ENCODE measurements at regions not wholly inside any gene's neighbourhood (a gene's known extent, or its start where the extent isn't known, plus 50 kb on each side); places are given as distances from the start of the nearest gene placed in this dataset.

DNA sequence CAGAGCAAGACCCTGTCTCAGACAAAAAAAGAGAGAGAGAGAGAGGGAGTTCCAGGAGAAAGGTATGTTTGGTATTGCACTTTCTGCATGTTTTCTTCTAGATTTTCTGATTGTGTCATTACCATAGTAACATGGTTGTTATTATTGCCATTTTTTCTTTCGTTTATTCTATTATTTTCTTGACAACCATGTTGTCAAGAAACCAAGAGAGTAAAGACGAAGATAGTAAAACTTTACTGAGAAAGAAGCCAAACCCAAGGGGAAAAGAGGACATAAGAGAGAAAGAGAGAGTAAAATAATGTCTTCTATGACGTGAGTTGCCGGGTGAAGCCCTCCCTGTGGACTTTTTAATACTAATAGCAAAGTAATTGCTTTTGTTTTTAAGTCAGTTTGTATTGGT is 1186.0 kb upstream of the SEL1L start:
- Histone ChIP-seq H3K4me3 (no peak overlapping the region), H3K4me1 (replicated peaks) (no peaks in the 10 kb centered on the region), H3K27me3 (replicated peaks; ENCODE audit: insufficient read depth) (no peaks in the 10 kb centered on the region), H3K27ac (no peak overlapping the region), H3K36me3 (no peaks in the 10 kb centered on the region), H3K9me3 (no peaks in the 10 kb centered on the region)
- intact Hi-C loops (cut with DNase I): no loop called here
- 75% methylated on average over 4 of the region's 4 CpGs for WGBS
- TF ChIP-seq POLR2AphosphoS5 (IDR thresholded peaks at IDR 0.05): no peak
- TF ChIP-seq, protein P1, sequence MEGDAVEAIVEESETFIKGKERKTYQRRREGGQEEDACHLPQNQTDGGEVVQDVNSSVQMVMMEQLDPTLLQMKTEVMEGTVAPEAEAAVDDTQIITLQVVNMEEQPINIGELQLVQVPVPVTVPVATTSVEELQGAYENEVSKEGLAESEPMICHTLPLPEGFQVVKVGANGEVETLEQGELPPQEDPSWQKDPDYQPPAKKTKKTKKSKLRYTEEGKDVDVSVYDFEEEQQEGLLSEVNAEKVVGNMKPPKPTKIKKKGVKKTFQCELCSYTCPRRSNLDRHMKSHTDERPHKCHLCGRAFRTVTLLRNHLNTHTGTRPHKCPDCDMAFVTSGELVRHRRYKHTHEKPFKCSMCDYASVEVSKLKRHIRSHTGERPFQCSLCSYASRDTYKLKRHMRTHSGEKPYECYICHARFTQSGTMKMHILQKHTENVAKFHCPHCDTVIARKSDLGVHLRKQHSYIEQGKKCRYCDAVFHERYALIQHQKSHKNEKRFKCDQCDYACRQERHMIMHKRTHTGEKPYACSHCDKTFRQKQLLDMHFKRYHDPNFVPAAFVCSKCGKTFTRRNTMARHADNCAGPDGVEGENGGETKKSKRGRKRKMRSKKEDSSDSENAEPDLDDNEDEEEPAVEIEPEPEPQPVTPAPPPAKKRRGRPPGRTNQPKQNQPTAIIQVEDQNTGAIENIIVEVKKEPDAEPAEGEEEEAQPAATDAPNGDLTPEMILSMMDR (IDR thresholded peaks at IDR 0.05): no peak
- no peak for TF ChIP-seq POLR2A (IDR thresholded peaks at IDR 0.05)
- DNase-seq (ENCODE audit: low spot score): no peak

DNA sequence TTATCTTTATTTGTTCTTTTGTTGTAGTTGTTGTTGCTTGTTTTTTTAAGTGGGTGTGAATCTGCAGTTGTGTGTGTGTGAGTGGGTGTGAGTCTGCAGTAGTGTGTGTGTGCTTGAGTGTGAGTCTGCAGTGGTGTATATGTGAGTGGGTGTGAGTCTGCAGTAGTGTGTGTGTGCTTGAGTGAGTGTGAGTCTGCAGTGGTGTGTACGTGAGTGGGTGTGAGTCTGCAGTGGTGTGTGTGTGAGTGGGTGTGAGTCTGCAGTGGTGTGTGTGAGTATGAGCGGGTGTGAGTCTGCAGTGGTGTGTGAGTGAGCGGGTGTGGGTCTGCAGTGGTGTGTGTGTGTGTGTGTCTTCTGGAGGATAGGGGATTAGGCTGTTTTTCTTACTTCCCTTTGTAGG is 1186.8 kb upstream of the SEL1L start:
- H3K4me1 ChIP-seq (replicated peaks): no peaks in the 10 kb centered on the region
- H3K4me3 ChIP-seq: no peak overlapping the region
- WGBS: 94% methylated on average over 3 of the region's 3 CpGs
- intact Hi-C loops (cut with DNase I): no loop called here
- DNase-seq (ENCODE audit: low spot score): no peak
- no peaks in the 10 kb centered on the region for H3K9me3 ChIP-seq
- no peaks in the 10 kb centered on the region for H3K27me3 ChIP-seq (replicated peaks; ENCODE audit: insufficient read depth)
- no peak overlapping the region for H3K27ac ChIP-seq
- TF ChIP-seq POLR2A (IDR thresholded peaks at IDR 0.05) (no peak), POLR2AphosphoS5 (IDR thresholded peaks at IDR 0.05) (no peak)
- TF ChIP-seq, protein P1 (IDR thresholded peaks at IDR 0.05): no peak
- H3K36me3 ChIP-seq: no peaks in the 10 kb centered on the region

DNA sequence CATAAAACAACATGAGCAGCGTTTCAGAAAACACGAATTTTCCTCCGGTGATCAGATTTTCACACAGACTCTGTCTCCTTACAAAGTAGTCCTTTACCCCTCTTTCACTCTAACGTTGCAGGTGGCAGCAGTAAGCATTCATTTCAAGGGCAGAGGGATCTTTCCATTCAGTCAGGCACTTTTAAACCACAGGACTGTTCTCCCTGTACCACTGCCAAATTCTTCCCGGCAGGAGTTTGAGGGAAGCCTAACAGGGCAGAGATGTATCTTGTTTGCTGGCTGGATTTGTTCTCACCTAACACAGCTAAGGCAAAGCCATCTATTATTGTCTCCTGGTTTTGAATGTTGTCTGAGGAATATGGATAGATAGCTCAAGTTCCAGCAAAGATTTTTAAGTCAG is 1187.3 kb upstream of the SEL1L start:
- Histone ChIP-seq H3K36me3 (no peaks in the 10 kb centered on the region), H3K4me1 (replicated peaks) (no peaks in the 10 kb centered on the region), H3K9me3 (no peaks in the 10 kb centered on the region), H3K27ac (no peak overlapping the region), H3K27me3 (replicated peaks; ENCODE audit: insufficient read depth) (no peaks in the 10 kb centered on the region), H3K4me3 (no peak overlapping the region)
- TF ChIP-seq, protein P1 (IDR thresholded peaks at IDR 0.05): no peak
- TF ChIP-seq POLR2AphosphoS5 (IDR thresholded peaks at IDR 0.05) (no peak), POLR2A (IDR thresholded peaks at IDR 0.05) (no peak)
- intact Hi-C loops (cut with DNase I): no loop called here
- WGBS: 21% methylated on average over 5 of the region's 5 CpGs
- peak; percentile 11 for DNase-seq (ENCODE audit: low spot score)

DNA sequence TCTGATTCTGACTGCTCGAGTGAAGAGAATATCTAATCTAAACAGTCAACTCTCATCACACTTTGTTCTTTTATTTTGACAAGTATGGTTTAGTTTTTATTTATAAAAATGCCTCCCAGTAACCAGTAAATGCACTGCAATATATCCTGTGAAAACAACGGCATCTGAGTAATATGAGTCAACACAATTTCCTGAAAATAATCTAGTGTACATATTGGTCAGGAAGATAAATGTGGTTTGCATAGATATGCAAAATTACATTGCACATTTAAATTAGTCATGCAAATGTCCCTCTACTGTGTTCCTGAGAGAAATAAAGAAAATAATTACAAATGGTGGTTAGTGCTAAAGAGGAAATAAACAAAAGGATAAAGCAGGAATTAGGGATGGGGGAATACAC is 1190.7 kb upstream of the SEL1L start:
- Histone ChIP-seq H3K4me3 (no peak overlapping the region), H3K27ac (no peak overlapping the region), H3K4me1 (replicated peaks) (no peaks in the 10 kb centered on the region), H3K27me3 (replicated peaks; ENCODE audit: insufficient read depth) (no peaks in the 10 kb centered on the region), H3K9me3 (no peaks in the 10 kb centered on the region), H3K36me3 (no peaks in the 10 kb centered on the region)
- no peak for DNase-seq (ENCODE audit: low spot score)
- TF ChIP-seq, protein P1 (IDR thresholded peaks at IDR 0.05): no peak
- TF ChIP-seq POLR2AphosphoS5 (IDR thresholded peaks at IDR 0.05) (no peak), POLR2A (IDR thresholded peaks at IDR 0.05) (no peak)
- intact Hi-C loops (cut with DNase I): no loop called here
- 43% methylated on average over 2 of the region's 2 CpGs for WGBS

DNA sequence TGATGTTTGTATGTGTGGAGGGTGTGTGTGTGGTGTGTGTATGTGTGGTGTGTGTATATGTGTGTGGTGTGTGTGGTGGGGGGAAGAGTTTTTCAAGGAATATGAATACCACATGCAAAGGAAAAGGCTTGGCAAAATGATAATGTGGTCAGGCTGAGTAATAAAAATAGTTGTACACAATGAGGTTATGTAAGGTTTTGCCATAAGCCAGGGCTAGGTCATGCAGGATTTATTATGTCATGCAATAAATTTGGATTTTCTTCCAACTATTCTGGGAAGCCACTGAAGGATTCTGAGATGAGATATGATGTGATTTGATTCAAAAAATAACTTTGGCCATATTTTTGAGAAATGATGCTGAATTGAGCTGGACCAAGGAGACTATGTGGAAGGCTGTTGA is 1191.6 kb upstream of the SEL1L start:
- H3K27ac ChIP-seq: no peak overlapping the region
- no peak for DNase-seq (ENCODE audit: low spot score)
- intact Hi-C loops (cut with DNase I): no loop called here
- no peaks in the 10 kb centered on the region for H3K4me1 ChIP-seq (replicated peaks)
- TF ChIP-seq, protein P1 (IDR thresholded peaks at IDR 0.05): no peak
- TF ChIP-seq POLR2A (IDR thresholded peaks at IDR 0.05): no peak
- no peak for TF ChIP-seq POLR2AphosphoS5 (IDR thresholded peaks at IDR 0.05)
- H3K9me3 ChIP-seq: no peaks in the 10 kb centered on the region
- H3K36me3 ChIP-seq: no peaks in the 10 kb centered on the region
- H3K4me3 ChIP-seq: no peak overlapping the region
- no peaks in the 10 kb centered on the region for H3K27me3 ChIP-seq (replicated peaks; ENCODE audit: insufficient read depth)

Measured in prostate gland (tissue), 2 donors.